IPS DF 6.9 (cell line): ENCODE measurements at regions not wholly inside any gene's neighbourhood (a gene's known extent, or its start where the extent isn't known, plus 50 kb on each side); places are given as distances from the start of the nearest gene placed in this dataset.

Experiments used
- DNase-seq: peaks from one replicate; pipeline ENCODE4 v3.0.0-alpha.2; 2013; ENCODE audit warnings: low read depth, low spot score
- H3K27ac ChIP-seq: one replicate; pipeline ENCODE4 v1.5.1; 2013; ENCODE audit warnings: low read length, control low read depth
- H3K27me3 ChIP-seq: 2 replicates; pipeline ENCODE4 v1.6.1; 2013; ENCODE audit warnings: mild to moderate bottlenecking, low read length; ENCODE audit not compliant: control insufficient read depth, insufficient read depth
- H3K36me3 ChIP-seq: 2 replicates; pipeline ENCODE4 v1.6.1; 2013; ENCODE audit warnings: low read length; ENCODE audit not compliant: control insufficient read depth, insufficient read depth
- H3K4me1 ChIP-seq: 2 replicates; pipeline ENCODE4 v1.6.1; 2013; ENCODE audit warnings: low read length; ENCODE audit not compliant: control insufficient read depth, insufficient read depth
- H3K4me3 ChIP-seq: 2 replicates; pipeline ENCODE4 v1.5.1; 2013; ENCODE audit warnings: mild to moderate bottlenecking, low read length
- H3K9me3 ChIP-seq: 2 replicates; pipeline ENCODE4 v1.6.1; 2013; ENCODE audit warnings: low read length, inconsistent platforms; ENCODE audit not compliant: control insufficient read depth, insufficient read depth
- WGBS: extraction: QIAGEN DNeasy Blood & Tissue Kit; methylation state at CpG from one replicate; pipeline ENCODE4 v1.1.7; 2013; ENCODE audit warnings: mixed read lengths, missing lambda C conversion rate; ENCODE audit not compliant: insufficient read length, insufficient coverage; 5-methylcytosine and 5-hydroxymethylcytosine counted together

GRCh38 chr17:17398188-17398942, 78.4 kb upstream of the MED9 start:
- Histone ChIP-seq H3K4me3 (no peak overlapping the region), H3K27ac (no peak overlapping the region), H3K9me3 (no peaks in the 10 kb centered on the region), H3K4me1 (no peaks in the 10 kb centered on the region), H3K27me3 (no peaks in the 10 kb centered on the region), H3K36me3 (no peaks in the 10 kb centered on the region)
- no peak for DNase-seq
- WGBS: no CpG with 5 or more reads among the region's 8 CpGs

GRCh38 chr17:17398943-17399926, 77.6 kb upstream of the MED9 start:
- WGBS: no CpG with 5 or more reads among the region's 15 CpGs
- no peaks in the 10 kb centered on the region for H3K4me1 ChIP-seq
- DNase-seq: no peak

DNA sequence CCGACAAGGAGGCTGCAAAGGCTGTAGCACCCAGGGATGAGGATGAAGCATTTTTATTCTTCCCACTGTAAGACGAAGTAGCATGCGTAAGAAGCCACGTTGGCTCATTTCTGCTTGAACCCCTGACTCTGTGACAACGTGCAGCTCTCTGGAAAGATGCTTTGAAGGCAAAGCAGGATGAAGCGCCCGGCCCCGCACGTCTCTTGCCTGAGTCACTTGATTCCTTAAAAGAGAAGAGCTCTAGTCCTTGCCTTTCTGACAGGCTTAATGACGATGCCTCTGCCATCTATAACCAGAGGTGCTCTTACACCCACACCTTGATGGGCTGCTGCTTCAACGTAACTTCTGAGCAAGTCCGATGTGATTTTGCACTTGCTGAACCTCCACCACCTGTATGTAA, 76.7 kb upstream of the MED9 start:
- no CpG with 5 or more reads among the region's 12 CpGs for WGBS
- no peak for DNase-seq
- Histone ChIP-seq H3K4me1 (no peaks in the 10 kb centered on the region), H3K27ac (no peak overlapping the region), H3K4me3 (no peak overlapping the region), H3K9me3 (no peaks in the 10 kb centered on the region), H3K27me3 (no peaks in the 10 kb centered on the region), H3K36me3 (no peaks in the 10 kb centered on the region)

More at GRCh38 chr17:17398943-17399926, 77.6 kb upstream of the MED9 start:
- Histone ChIP-seq H3K27me3 (no peaks in the 10 kb centered on the region), H3K9me3 (no peaks in the 10 kb centered on the region), H3K4me3 (no peak overlapping the region), H3K27ac (no peak overlapping the region), H3K36me3 (no peaks in the 10 kb centered on the region)

DNA sequence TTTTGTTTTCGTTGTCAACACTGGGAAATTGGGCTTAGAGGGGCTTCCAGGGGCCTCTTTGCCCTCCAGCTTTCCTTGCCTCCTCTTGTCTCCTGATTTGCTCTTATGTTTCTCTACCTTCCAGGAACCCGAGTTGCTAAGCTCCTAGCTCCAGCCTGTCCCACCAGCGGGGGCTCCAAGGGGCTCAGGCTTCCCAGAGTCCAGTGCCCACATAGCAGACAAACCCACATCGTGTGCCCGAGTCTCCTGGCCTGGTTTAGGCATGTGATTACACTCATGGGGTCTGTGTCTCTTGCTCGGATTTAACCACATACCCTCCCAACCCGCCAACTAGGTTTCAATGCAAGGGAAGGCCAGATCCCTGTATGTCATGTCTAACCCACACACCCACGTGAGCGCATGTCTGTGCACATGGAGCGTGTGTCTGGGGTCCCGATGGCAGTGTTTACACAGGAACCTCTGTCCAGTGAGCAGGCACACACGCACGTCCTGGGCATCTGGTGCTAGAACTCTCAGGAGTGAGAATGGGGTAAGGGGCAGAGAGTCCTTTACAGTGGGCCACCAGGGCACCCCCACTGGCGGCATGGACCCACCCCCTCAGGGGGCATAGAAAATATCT, 76.1 kb upstream of the MED9 start:
- Histone ChIP-seq H3K36me3 (no peaks in the 10 kb centered on the region), H3K9me3 (no peaks in the 10 kb centered on the region), H3K27ac (no peak overlapping the region), H3K27me3 (no peaks in the 10 kb centered on the region), H3K4me3 (no peak overlapping the region), H3K4me1 (no peaks in the 10 kb centered on the region)
- no peak for DNase-seq
- WGBS: no CpG with 5 or more reads among the region's 14 CpGs

GRCh38 chr17:17401271-17401781, 75.5 kb upstream of the MED9 start:
- WGBS: no CpG with 5 or more reads among the region's 12 CpGs
- no peaks in the 10 kb centered on the region for H3K36me3 ChIP-seq
- H3K4me3 ChIP-seq: no peak overlapping the region
- no peak overlapping the region for H3K27ac ChIP-seq
- H3K9me3 ChIP-seq: no peaks in the 10 kb centered on the region
- no peaks in the 10 kb centered on the region for H3K27me3 ChIP-seq
- no peaks in the 10 kb centered on the region for H3K4me1 ChIP-seq
- peak; percentile 39 for DNase-seq

DNA sequence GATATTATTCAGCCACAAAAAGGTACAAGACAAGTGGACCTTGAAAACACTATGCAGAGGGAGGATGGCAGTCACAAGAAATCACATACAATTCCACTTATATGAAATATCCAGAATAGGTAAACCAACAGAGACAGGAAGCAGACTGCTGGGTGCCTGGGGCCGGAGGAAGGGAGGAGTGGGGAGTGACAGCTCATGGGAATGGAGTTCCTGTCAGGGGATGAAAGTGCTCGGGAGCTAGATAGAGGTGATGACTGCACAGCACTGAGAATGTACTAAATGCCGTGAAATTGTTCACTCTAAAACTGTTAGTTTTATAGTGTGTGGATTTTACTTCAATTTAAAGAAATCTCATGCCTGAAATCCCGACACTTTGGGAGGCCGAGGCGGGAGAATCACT, 74.2 kb upstream of the MED9 start:
- no peak overlapping the region for H3K4me3 ChIP-seq
- no peaks in the 10 kb centered on the region for H3K27me3 ChIP-seq
- WGBS: no CpG with 5 or more reads among the region's 6 CpGs
- H3K9me3 ChIP-seq: no peaks in the 10 kb centered on the region
- no peak for DNase-seq
- H3K36me3 ChIP-seq: no peaks in the 10 kb centered on the region
- H3K4me1 ChIP-seq: no peaks in the 10 kb centered on the region
- H3K27ac ChIP-seq: no peak overlapping the region

- Histone ChIP-seq H3K4me3 (no peak overlapping the region), H3K36me3 (no peaks in the 10 kb centered on the region), H3K9me3 (no peaks in the 10 kb centered on the region), H3K27me3 (no peaks in the 10 kb centered on the region), H3K27ac (no peak overlapping the region), H3K4me1 (no peaks in the 10 kb centered on the region)
- DNase-seq: no peak
- no CpG with 5 or more reads among the region's 6 CpGs for WGBS
Measured at GRCh38 chr17:17403065-17403464, 73.7 kb upstream of the MED9 start.

- no CpG with 5 or more reads among the region's 17 CpGs for WGBS
- H3K36me3 ChIP-seq: no peaks in the 10 kb centered on the region
- no peaks in the 10 kb centered on the region for H3K9me3 ChIP-seq
- H3K4me3 ChIP-seq: no peak overlapping the region
- no peaks in the 10 kb centered on the region for H3K27me3 ChIP-seq
- H3K4me1 ChIP-seq: no peaks in the 10 kb centered on the region
- no peak overlapping the region for H3K27ac ChIP-seq
- DNase-seq: no peak
Measured at GRCh38 chr17:17403899-17404576, 72.8 kb upstream of the MED9 start.

DNA sequence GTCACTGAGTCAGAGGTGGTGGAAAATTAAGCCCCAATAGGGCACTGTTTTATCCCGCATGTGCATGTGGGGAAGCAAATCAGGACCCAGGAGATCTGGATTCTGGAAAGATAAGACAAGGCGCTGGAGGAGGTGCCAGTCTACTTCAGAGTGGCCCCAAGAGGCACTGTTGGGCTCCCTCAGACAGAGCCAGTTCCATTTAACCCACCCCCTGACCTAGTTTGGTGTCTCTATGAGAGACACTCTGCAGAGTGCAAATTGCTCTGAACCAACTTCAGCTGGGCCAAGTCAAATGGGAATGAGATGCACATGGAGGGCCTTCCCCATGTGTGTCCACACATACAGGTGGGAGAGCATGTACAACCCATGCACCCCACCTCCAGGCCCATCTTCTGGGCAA, 71.1 kb upstream of the MED9 start:
- no peak for DNase-seq
- H3K4me3 ChIP-seq: no peak overlapping the region
- H3K27me3 ChIP-seq: no peaks in the 10 kb centered on the region
- H3K4me1 ChIP-seq: no peaks in the 10 kb centered on the region
- no peaks in the 10 kb centered on the region for H3K36me3 ChIP-seq
- WGBS: no CpG with 5 or more reads among the region's 2 CpGs
- H3K9me3 ChIP-seq: no peaks in the 10 kb centered on the region
- no peak overlapping the region for H3K27ac ChIP-seq

DNA sequence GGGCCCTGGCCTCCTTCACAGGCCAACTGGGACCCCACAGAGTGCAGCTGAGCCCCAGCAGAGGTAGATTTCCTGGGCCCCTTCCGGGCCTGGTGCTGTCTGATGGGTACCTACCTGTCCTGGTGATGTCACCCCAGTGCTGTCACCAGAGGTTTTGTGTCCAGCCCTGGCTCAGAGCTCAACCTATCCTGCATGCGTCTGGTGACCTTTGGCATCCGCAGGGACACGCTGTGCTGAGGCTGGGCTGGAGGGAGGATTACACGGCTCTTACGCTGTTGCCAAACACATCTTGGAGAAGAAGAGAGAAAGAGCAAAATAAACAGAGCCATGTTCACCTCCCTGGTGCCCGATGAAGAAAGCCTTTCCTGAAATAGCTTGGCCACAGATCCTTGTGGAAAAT, 70.6 kb upstream of the MED9 start:
- Histone ChIP-seq H3K9me3 (no peaks in the 10 kb centered on the region), H3K4me1 (no peaks in the 10 kb centered on the region), H3K4me3 (no peak overlapping the region), H3K27me3 (no peaks in the 10 kb centered on the region), H3K27ac (no peak overlapping the region), H3K36me3 (no peaks in the 10 kb centered on the region)
- DNase-seq: no peak
- WGBS: no CpG with 5 or more reads among the region's 7 CpGs
